Liver (tissue), 3 donors: ENCODE measurements at regions not wholly inside any gene's neighbourhood (a gene's known extent, or its start where the extent isn't known, plus 50 kb on each side); places are given as distances from the start of the nearest gene placed in this dataset.

Source experiments
- HNF4A ChIP-seq, 2 donors: conservative IDR thresholded peaks; 2 replicates each; pipeline ENCODE4 v1.6.1; 2016; ENCODE audit warnings: antibody characterized with exemption in 2 of 2, mild to moderate bottlenecking in 2 of 2
- JUND ChIP-seq, 2 donors: IDR thresholded peaks; 2 replicates each; pipeline ENCODE4 v1.6.1; 2016; ENCODE audit warnings: antibody characterized with exemption in 2 of 2
- REST ChIP-seq: IDR thresholded peaks from 2 replicates; pipeline ENCODE4 v1.6.1; 2016; ENCODE audit warnings: antibody characterized with exemption, mild to moderate bottlenecking
- RXRA ChIP-seq, 2 donors: IDR thresholded peaks; 2 replicates each; pipeline ENCODE4 v1.6.1; 2017 to 2018; ENCODE audit warnings: antibody characterized with exemption in 2 of 2, mild to moderate bottlenecking in 1 of 2
- TAF1 ChIP-seq: conservative IDR thresholded peaks from 2 replicates; pipeline ENCODE4 v1.6.1; 2016; ENCODE audit warnings: antibody characterized with exemption, mild to moderate bottlenecking
- YY1 ChIP-seq: IDR thresholded peaks from 2 replicates; pipeline ENCODE4 v1.6.1; 2016; ENCODE audit warnings: antibody characterized with exemption, mild to moderate bottlenecking
- TF ChIP-seq, protein P1 (sequence below): fragments of 150-350 bp; IDR thresholded peaks from 2 replicates; pipeline ENCODE4 v1.5.1; 2017; ENCODE audit warnings: improper control_type of control experiment, low read depth, low read length; ENCODE audit not compliant: missing input control
- TF ChIP-seq, protein P2 (sequence below): IDR thresholded peaks from 2 replicates; pipeline ENCODE4 v1.6.1; 2016; ENCODE audit warnings: antibody characterized with exemption
- donor health status: healthy.
- donor health status: healthy.

- TF ChIP-seq YY1: no peak
- TF ChIP-seq, protein P1, sequence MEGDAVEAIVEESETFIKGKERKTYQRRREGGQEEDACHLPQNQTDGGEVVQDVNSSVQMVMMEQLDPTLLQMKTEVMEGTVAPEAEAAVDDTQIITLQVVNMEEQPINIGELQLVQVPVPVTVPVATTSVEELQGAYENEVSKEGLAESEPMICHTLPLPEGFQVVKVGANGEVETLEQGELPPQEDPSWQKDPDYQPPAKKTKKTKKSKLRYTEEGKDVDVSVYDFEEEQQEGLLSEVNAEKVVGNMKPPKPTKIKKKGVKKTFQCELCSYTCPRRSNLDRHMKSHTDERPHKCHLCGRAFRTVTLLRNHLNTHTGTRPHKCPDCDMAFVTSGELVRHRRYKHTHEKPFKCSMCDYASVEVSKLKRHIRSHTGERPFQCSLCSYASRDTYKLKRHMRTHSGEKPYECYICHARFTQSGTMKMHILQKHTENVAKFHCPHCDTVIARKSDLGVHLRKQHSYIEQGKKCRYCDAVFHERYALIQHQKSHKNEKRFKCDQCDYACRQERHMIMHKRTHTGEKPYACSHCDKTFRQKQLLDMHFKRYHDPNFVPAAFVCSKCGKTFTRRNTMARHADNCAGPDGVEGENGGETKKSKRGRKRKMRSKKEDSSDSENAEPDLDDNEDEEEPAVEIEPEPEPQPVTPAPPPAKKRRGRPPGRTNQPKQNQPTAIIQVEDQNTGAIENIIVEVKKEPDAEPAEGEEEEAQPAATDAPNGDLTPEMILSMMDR: no peak
- TF ChIP-seq TAF1: no peak
- no peak for TF ChIP-seq REST
- TF ChIP-seq RXRA (IDR thresholded peaks at IDR 0.05): no peak
- TF ChIP-seq HNF4A (conservative IDR thresholded peaks at IDR 0.05): no peak
- TF ChIP-seq, protein P2, sequence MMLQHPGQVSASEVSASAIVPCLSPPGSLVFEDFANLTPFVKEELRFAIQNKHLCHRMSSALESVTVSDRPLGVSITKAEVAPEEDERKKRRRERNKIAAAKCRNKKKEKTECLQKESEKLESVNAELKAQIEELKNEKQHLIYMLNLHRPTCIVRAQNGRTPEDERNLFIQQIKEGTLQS: no peak
- TF ChIP-seq JUND (IDR thresholded peaks at IDR 0.05): no peak
These were observed 318.0 kb downstream of the ADGRD1 start for GRCh38 chr12:131271724-131272123.
